ENCODE measurements at regions not wholly inside any gene's neighbourhood (a gene's known extent, or its start where the extent isn't known, plus 50 kb on each side); places are given as distances from the start of the nearest gene placed in this dataset.

- TF ChIP-seq MAX (IDR thresholded peaks at IDR 0.05): no peak
- TF ChIP-seq USF1 (IDR thresholded peaks at IDR 0.05): no peak
- no peak for TF ChIP-seq EGR1 (IDR thresholded peaks at IDR 0.05)
- no peak for TF ChIP-seq TCF12 (IDR thresholded peaks at IDR 0.05; ENCODE audit: low read depth)
- no peak for TF ChIP-seq REST (IDR thresholded peaks at IDR 0.05; ENCODE audit: low read depth)
- TF ChIP-seq EP300 (IDR thresholded peaks at IDR 0.05; ENCODE audit: borderline replicate concordance): no peak
- no peak for TF ChIP-seq ZBTB7A (IDR thresholded peaks at IDR 0.05; ENCODE audit: low read depth)
- TF ChIP-seq YY1 (IDR thresholded peaks at IDR 0.05; ENCODE audit: low read depth): no peak
- TF ChIP-seq FOXM1 (IDR thresholded peaks at IDR 0.05; ENCODE audit: borderline replicate concordance, low read depth): no peak
- no peak for TF ChIP-seq CREB1 (IDR thresholded peaks at IDR 0.05; ENCODE audit: low read depth)
- TF ChIP-seq TAF1 (IDR thresholded peaks at IDR 0.05; ENCODE audit: low read depth): no peak
- no peak for TF ChIP-seq RAD21 (IDR thresholded peaks at IDR 0.05; ENCODE audit: low read depth)
- TF ChIP-seq TEAD4 (IDR thresholded peaks at IDR 0.05): no peak
- TF ChIP-seq CEBPB (IDR thresholded peaks at IDR 0.05): no peak
- no peak for TF ChIP-seq NFIC (IDR thresholded peaks at IDR 0.05)
Observed at GRCh38 chr9:14413812-14414211, 99.9 kb upstream of the NFIB start.

GRCh38 chr9:14412775-14413174 lies 98.8 kb upstream of the NFIB start:
- TF ChIP-seq USF1 (IDR thresholded peaks at IDR 0.05) (no peak), RAD21 (IDR thresholded peaks at IDR 0.05; ENCODE audit: low read depth) (no peak), YY1 (IDR thresholded peaks at IDR 0.05; ENCODE audit: low read depth) (no peak), ZBTB7A (IDR thresholded peaks at IDR 0.05; ENCODE audit: low read depth) (no peak), EP300 (IDR thresholded peaks at IDR 0.05; ENCODE audit: borderline replicate concordance) (no peak), NFIC (IDR thresholded peaks at IDR 0.05) (no peak), TEAD4 (IDR thresholded peaks at IDR 0.05) (no peak), MAX (IDR thresholded peaks at IDR 0.05) (no peak), CREB1 (IDR thresholded peaks at IDR 0.05; ENCODE audit: low read depth) (no peak), CEBPB (IDR thresholded peaks at IDR 0.05) (no peak)

- TF ChIP-seq YY1 (IDR thresholded peaks at IDR 0.05; ENCODE audit: low read depth) (no peak), FOXM1 (IDR thresholded peaks at IDR 0.05; ENCODE audit: borderline replicate concordance, low read depth) (no peak), EGR1 (IDR thresholded peaks at IDR 0.05) (no peak), REST (IDR thresholded peaks at IDR 0.05; ENCODE audit: low read depth) (no peak), CREB1 (IDR thresholded peaks at IDR 0.05; ENCODE audit: low read depth) (no peak), TCF12 (IDR thresholded peaks at IDR 0.05; ENCODE audit: low read depth) (no peak), EP300 (IDR thresholded peaks at IDR 0.05; ENCODE audit: borderline replicate concordance) (no peak), ZBTB7A (IDR thresholded peaks at IDR 0.05; ENCODE audit: low read depth) (no peak), TEAD4 (IDR thresholded peaks at IDR 0.05) (no peak), RAD21 (IDR thresholded peaks at IDR 0.05; ENCODE audit: low read depth) (no peak)
Observed at GRCh38 chr9:14406463-14406862, 92.5 kb upstream of the NFIB start.

- TF ChIP-seq EP300 (IDR thresholded peaks at IDR 0.05; ENCODE audit: borderline replicate concordance) (no peak), ZBTB7A (IDR thresholded peaks at IDR 0.05; ENCODE audit: low read depth) (no peak), CREB1 (IDR thresholded peaks at IDR 0.05; ENCODE audit: low read depth) (no peak), CEBPB (IDR thresholded peaks at IDR 0.05) (no peak), REST (IDR thresholded peaks at IDR 0.05; ENCODE audit: low read depth) (no peak), MAX (IDR thresholded peaks at IDR 0.05) (no peak), NFIC (IDR thresholded peaks at IDR 0.05) (no peak), YY1 (IDR thresholded peaks at IDR 0.05; ENCODE audit: low read depth) (no peak), FOXM1 (IDR thresholded peaks at IDR 0.05; ENCODE audit: borderline replicate concordance, low read depth) (no peak), TCF12 (IDR thresholded peaks at IDR 0.05; ENCODE audit: low read depth) (no peak), EGR1 (IDR thresholded peaks at IDR 0.05) (no peak), USF1 (IDR thresholded peaks at IDR 0.05) (no peak), RAD21 (IDR thresholded peaks at IDR 0.05; ENCODE audit: low read depth) (no peak), TAF1 (IDR thresholded peaks at IDR 0.05; ENCODE audit: low read depth) (no peak), TEAD4 (IDR thresholded peaks at IDR 0.05) (no peak)
Observed at GRCh38 chr9:14405176-14405706, 91.3 kb upstream of the NFIB start.
